Trophoblast cell (in vitro differentiated cells and primary cell): ENCODE measurements at regions not wholly inside any gene's neighbourhood (a gene's known extent, or its start where the extent isn't known, plus 50 kb on each side); places are given as distances from the start of the nearest gene placed in this dataset.
"Not testable (repeated sequence)": the region's sequence is repeated elsewhere in the genome, so short reads cannot be mapped to it uniquely, and the experiment has no call there.

Source experiments
- DNase-seq, 2 donors: peaks; one replicate each; pipeline ENCODE4 v3.0.0-alpha.2; 2016
- H2AFZ ChIP-seq: 2 replicates; pipeline ENCODE4 v1.6.1; 2013; ENCODE audit warnings: low read length, moderate library complexity, mild to moderate bottlenecking; ENCODE audit not compliant: insufficient read depth, poor library complexity
- H2AK5ac ChIP-seq: 2 replicates; pipeline ENCODE4 v1.6.1; 2013; ENCODE audit warnings: mild to moderate bottlenecking, low read length
- H2BK120ac ChIP-seq: 2 replicates; pipeline ENCODE4 v1.6.1; 2013; ENCODE audit warnings: low read length, mild to moderate bottlenecking, moderate library complexity; ENCODE audit not compliant: insufficient read depth, poor library complexity
- H2BK12ac ChIP-seq: 2 replicates; pipeline ENCODE4 v1.6.1; 2013; ENCODE audit warnings: mild to moderate bottlenecking, low read length, moderate library complexity
- H2BK5ac ChIP-seq: 2 replicates; pipeline ENCODE4 v1.6.1; 2013; ENCODE audit warnings: low read length, low read depth, moderate library complexity, mild to moderate bottlenecking; ENCODE audit not compliant: poor library complexity
- H3K14ac ChIP-seq: 2 replicates; pipeline ENCODE4 v1.6.1; 2013; ENCODE audit warnings: mild to moderate bottlenecking, low read length
- H3K18ac ChIP-seq: 2 replicates; pipeline ENCODE4 v1.6.1; 2013; ENCODE audit warnings: mild to moderate bottlenecking, low read length
- H3K23ac ChIP-seq: 2 replicates; pipeline ENCODE4 v1.6.1; 2013; ENCODE audit warnings: low read length
- H3K27ac ChIP-seq: 2 replicates; pipeline ENCODE4 v1.5.1; 2013; ENCODE audit warnings: low read depth, mild to moderate bottlenecking, inconsistent platforms, low read length, moderate library complexity
- H3K27me3 ChIP-seq: 2 replicates; pipeline ENCODE4 v1.6.1; 2013; ENCODE audit warnings: inconsistent platforms, mild to moderate bottlenecking, low read length, moderate library complexity; ENCODE audit not compliant: insufficient read depth
- H3K36me3 ChIP-seq, 2 experiments: 1 replicate in 1 of 2; 2 replicates in 1 of 2; pipeline ENCODE4 v1.6.1; 2013; ENCODE audit warnings: low read length in 2 of 2, mild to moderate bottlenecking in 2 of 2, moderate library complexity in 1 of 2; ENCODE audit not compliant: insufficient read depth in 2 of 2, control insufficient read depth in 1 of 2
- H3K4ac ChIP-seq: 2 replicates; pipeline ENCODE4 v1.6.1; 2013; ENCODE audit warnings: low read depth, mild to moderate bottlenecking, low read length, moderate library complexity
- H3K4me1 ChIP-seq, 2 experiments: 1 replicate in 1 of 2; 2 replicates in 1 of 2; pipeline ENCODE4 v1.6.1; 2013; ENCODE audit warnings: low read length in 2 of 2, mild to moderate bottlenecking in 2 of 2, moderate library complexity in 1 of 2; ENCODE audit not compliant: insufficient read depth in 2 of 2, control insufficient read depth in 1 of 2
- H3K4me2 ChIP-seq: 2 replicates; pipeline ENCODE4 v1.6.1; 2013; ENCODE audit warnings: inconsistent platforms, mild to moderate bottlenecking, low read length, moderate library complexity
- H3K4me3 ChIP-seq: 2 replicates; pipeline ENCODE4 v1.5.1; 2013; ENCODE audit warnings: mild to moderate bottlenecking, low read depth, low read length, inconsistent platforms
- H3K79me1 ChIP-seq: one replicate; pipeline ENCODE4 v1.6.1; 2013; ENCODE audit warnings: low read length
- H3K79me2 ChIP-seq: 2 replicates; pipeline ENCODE4 v1.6.1; 2013; ENCODE audit warnings: low read length, mild to moderate bottlenecking; ENCODE audit not compliant: control insufficient read depth, insufficient read depth, poor library complexity
- H3K9ac ChIP-seq: 2 replicates; pipeline ENCODE4 v1.6.1; 2013; ENCODE audit warnings: mild to moderate bottlenecking, low read length
- H3K9me3 ChIP-seq: 2 replicates; pipeline ENCODE4 v1.6.1; 2013; ENCODE audit warnings: low read depth, mild to moderate bottlenecking, control low read depth, inconsistent platforms, low read length; ENCODE audit not compliant: insufficient read depth
- H4K12ac ChIP-seq: 2 replicates; pipeline ENCODE4 v1.6.1; 2013; ENCODE audit warnings: low read depth, mild to moderate bottlenecking, low read length, moderate library complexity
- H4K8ac ChIP-seq: 2 replicates; pipeline ENCODE4 v1.6.1; 2013; ENCODE audit warnings: low read depth, mild to moderate bottlenecking, low read length, moderate library complexity
- H4K91ac ChIP-seq: one replicate; pipeline ENCODE4 v1.6.1; 2013; ENCODE audit warnings: low read depth, mild to moderate bottlenecking, low read length, moderate library complexity
- WGBS: extraction: QIAGEN DNeasy Blood & Tissue Kit; methylation state at CpG from one replicate; pipeline ENCODE4 v1.1.7; 2013; ENCODE audit warnings: missing lambda C conversion rate; ENCODE audit not compliant: insufficient read length, insufficient coverage; ENCODE audit errors: extremely low coverage; 5-methylcytosine and 5-hydroxymethylcytosine counted together

- H3K4ac ChIP-seq, H3K9ac ChIP-seq, H3K27me3 ChIP-seq, H4K8ac ChIP-seq, H3K18ac ChIP-seq, H3K27ac ChIP-seq, H3K4me2 ChIP-seq, H2AFZ ChIP-seq, H3K9me3 ChIP-seq, H3K79me2 ChIP-seq, H2BK5ac ChIP-seq, H3K14ac ChIP-seq, H3K79me1 ChIP-seq, DNase-seq, H4K12ac ChIP-seq, H3K4me1 ChIP-seq, H3K23ac ChIP-seq, H3K36me3 ChIP-seq, H2BK120ac ChIP-seq, H3K4me3 ChIP-seq, H2AK5ac ChIP-seq, H2BK12ac ChIP-seq, H4K91ac ChIP-seq: not testable (repeated sequence)
- no CpG with 5 or more reads among the region's 3 CpGs for WGBS
Measured at GRCh38 chr9:85433551-85433950, 308.2 kb downstream of the AGTPBP1 start.

DNA sequence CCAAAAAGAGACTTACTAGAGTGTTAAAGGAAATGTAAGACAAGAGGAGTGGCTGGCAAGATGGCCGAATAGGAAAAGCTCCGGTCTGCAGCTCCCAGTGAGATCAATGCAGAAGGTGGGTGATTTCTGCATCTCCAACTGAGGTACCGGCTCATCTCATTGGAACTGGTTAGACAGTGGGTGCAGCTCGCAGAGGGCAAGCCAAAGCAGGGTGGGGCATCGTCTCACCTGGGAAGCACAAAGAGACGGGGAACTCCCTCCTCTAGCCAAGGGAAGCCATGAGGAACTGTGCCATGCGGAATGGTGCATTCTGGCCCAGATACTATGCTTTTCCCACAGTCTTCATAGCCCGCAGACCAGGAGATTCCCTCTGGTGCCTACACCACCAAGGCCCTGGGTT, 308.7 kb downstream of the AGTPBP1 start:
- H3K27me3 ChIP-seq = no peaks in the 10 kb centered on the region
- H2BK5ac ChIP-seq = no peak overlapping the region
- no peaks in the 10 kb centered on the region for H3K79me2 ChIP-seq
- H4K8ac ChIP-seq = no peak overlapping the region
- H3K9me3 ChIP-seq = no peaks in the 10 kb centered on the region
- no peak overlapping the region for H3K27ac ChIP-seq
- no peak overlapping the region for H3K23ac ChIP-seq
- H2AK5ac ChIP-seq = no peak overlapping the region
- H3K4me3 ChIP-seq = no peak overlapping the region
- no peak overlapping the region for H3K4me2 ChIP-seq
- H2BK12ac ChIP-seq = no peak overlapping the region
- no peak overlapping the region for H3K4ac ChIP-seq
- WGBS = no CpG with 5 or more reads among the region's 8 CpGs
- no peak overlapping the region for H3K9ac ChIP-seq
- H3K14ac ChIP-seq = no peak overlapping the region
- no peak overlapping the region for H4K12ac ChIP-seq
- H3K79me1 ChIP-seq = no peaks in the 10 kb centered on the region
- H4K91ac ChIP-seq = no peak overlapping the region
- H3K18ac ChIP-seq = no peak overlapping the region
- H2BK120ac ChIP-seq = no peak overlapping the region
- no peak for DNase-seq
- H3K4me1 ChIP-seq = no peaks in the 10 kb centered on the region
- no peak overlapping the region for H2AFZ ChIP-seq
- no peaks in the 10 kb centered on the region for H3K36me3 ChIP-seq

DNA sequence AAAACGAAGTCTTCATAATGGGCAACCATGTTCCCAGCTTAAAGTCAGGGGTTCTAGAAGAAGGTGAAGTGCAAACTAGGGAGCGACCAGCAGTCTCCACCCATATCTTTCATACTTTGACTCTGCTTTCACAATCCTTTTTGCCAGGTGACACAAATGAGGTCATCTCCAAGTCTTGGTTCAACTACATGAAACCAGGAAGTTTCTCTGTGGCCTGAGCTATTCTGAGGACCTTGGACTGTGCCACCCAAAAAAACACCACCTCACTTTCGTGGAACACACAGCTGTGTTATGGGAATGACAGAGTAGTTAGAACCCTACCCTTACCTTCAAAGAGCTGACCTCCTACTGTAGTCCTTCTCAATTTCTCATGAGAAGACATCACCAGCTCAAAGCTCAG, 309.2 kb downstream of the AGTPBP1 start:
- no peak overlapping the region for H2BK5ac ChIP-seq
- no CpG with 5 or more reads among the region's 3 CpGs for WGBS
- H2AK5ac ChIP-seq = no peak overlapping the region
- no peak overlapping the region for H3K4me3 ChIP-seq
- no peak overlapping the region for H4K12ac ChIP-seq
- no peak overlapping the region for H3K27ac ChIP-seq
- no peaks in the 10 kb centered on the region for H3K27me3 ChIP-seq
- no peak overlapping the region for H3K4ac ChIP-seq
- H3K79me2 ChIP-seq = no peaks in the 10 kb centered on the region
- H4K8ac ChIP-seq = no peak overlapping the region
- H3K4me1 ChIP-seq = no peaks in the 10 kb centered on the region
- no peak overlapping the region for H2AFZ ChIP-seq
- no peak overlapping the region for H2BK120ac ChIP-seq
- no peak overlapping the region for H4K91ac ChIP-seq
- no peak overlapping the region for H3K9ac ChIP-seq
- no peaks in the 10 kb centered on the region for H3K9me3 ChIP-seq
- no peak overlapping the region for H3K4me2 ChIP-seq
- H3K79me1 ChIP-seq = no peaks in the 10 kb centered on the region
- DNase-seq = peak in 1 of 2 donors; percentile 60
- no peak overlapping the region for H3K18ac ChIP-seq
- no peaks in the 10 kb centered on the region for H3K36me3 ChIP-seq
- H3K14ac ChIP-seq = no peak overlapping the region
- H3K23ac ChIP-seq = no peak overlapping the region
- no peak overlapping the region for H2BK12ac ChIP-seq

- Histone ChIP-seq H3K27me3 (no peaks in the 10 kb centered on the region), H2BK12ac (no peak overlapping the region), H3K36me3 (no peaks in the 10 kb centered on the region), H3K9me3 (no peaks in the 10 kb centered on the region), H3K4me3 (no peak overlapping the region), H3K27ac (no peak overlapping the region), H3K9ac (no peak overlapping the region), H2AFZ (no peak overlapping the region), H4K8ac (no peak overlapping the region), H3K4me1 (no peaks in the 10 kb centered on the region), H4K91ac (no peak overlapping the region), H3K79me1 (no peaks in the 10 kb centered on the region), H3K18ac (no peak overlapping the region), H4K12ac (no peak overlapping the region), H3K4me2 (no peak overlapping the region), H3K4ac (no peak overlapping the region), H2AK5ac (no peak overlapping the region), H3K79me2 (no peaks in the 10 kb centered on the region), H2BK120ac (no peak overlapping the region), H3K14ac (no peak overlapping the region), H2BK5ac (no peak overlapping the region), H3K23ac (no peak overlapping the region)
- no peak for DNase-seq
- no CpG with 5 or more reads among the region's 3 CpGs for WGBS
Measured at GRCh38 chr9:85431339-85432102, 310.2 kb downstream of the AGTPBP1 start.
